ENCODE measurements at regions not wholly inside any gene's neighbourhood (a gene's known extent, or its start where the extent isn't known, plus 50 kb on each side); places are given as distances from the start of the nearest gene placed in this dataset.

- no peak for TF ChIP-seq CTCF (IDR thresholded peaks at IDR 0.05)
- TF ChIP-seq EP300 (IDR thresholded peaks at IDR 0.05), result no peak
- TF ChIP-seq POLR2A (IDR thresholded peaks at IDR 0.05), result no peak
These were observed 53.6 kb upstream of the UGP2 start for GRCh38 chr2:63788071-63788470.

Data from suprapubic skin (tissue), 3 donors.